HK-2 (cell line): ENCODE measurements at regions not wholly inside any gene's neighbourhood (a gene's known extent, or its start where the extent isn't known, plus 50 kb on each side); places are given as distances from the start of the nearest gene placed in this dataset.
"Not testable (repeated sequence)": the region's sequence is repeated elsewhere in the genome, so short reads cannot be mapped to it uniquely, and the experiment has no call there.

Experiments
- DNase-seq: peaks from one replicate; pipeline ENCODE4 v3.0.0-alpha.2; 2018; ENCODE audit not compliant: unreplicated experiment

GRCh38 chr2:226578879-226579278, 220.7 kb downstream of the IRS1 start:
- DNase-seq: peak; percentile 19

GRCh38 chr2:226578373-226578772, 221.2 kb downstream of the IRS1 start:
- DNase-seq: peak; percentile 46

GRCh38 chr2:226575928-226576327, 223.7 kb downstream of the IRS1 start:
- DNase-seq: no peak

GRCh38 chr2:226573158-226573557, 226.5 kb downstream of the IRS1 start:
- DNase-seq: no peak

- DNase-seq: no peak
These were observed 235.0 kb downstream of the IRS1 start for GRCh38 chr2:226564667-226565066.

- no peak for DNase-seq
These were observed 237.7 kb downstream of the IRS1 start for GRCh38 chr2:226561962-226562361.

GRCh38 chr2:226560325-226560724, 239.3 kb downstream of the IRS1 start:
- DNase-seq: no peak

GRCh38 chr2:226559536-226559935, 240.1 kb downstream of the IRS1 start:
- no peak for DNase-seq

GRCh38 chr2:226558418-226558817, 241.2 kb downstream of the IRS1 start:
- no peak for DNase-seq

- DNase-seq: no peak
These were observed 243.6 kb downstream of the IRS1 start for GRCh38 chr2:226556050-226556449.

- DNase-seq: no peak
These were observed 244.9 kb downstream of the IRS1 start for GRCh38 chr2:226554701-226555100.

- DNase-seq: no peak
These were observed 246.3 kb downstream of the IRS1 start for GRCh38 chr2:226553333-226553732.

- DNase-seq: no peak
These were observed 246.9 kb downstream of the IRS1 start for GRCh38 chr2:226552571-226553285.

- DNase-seq: no peak
These were observed 247.9 kb downstream of the IRS1 start for GRCh38 chr2:226551522-226552250.

GRCh38 chr2:226550801-226551200, 248.8 kb downstream of the IRS1 start:
- no peak for DNase-seq

- DNase-seq: no peak
These were observed 250.9 kb downstream of the IRS1 start for GRCh38 chr2:226548732-226549131.

- no peak for DNase-seq
These were observed 254.9 kb downstream of the IRS1 start for GRCh38 chr2:226544596-226545210.

GRCh38 chr2:226540204-226540994, 259.2 kb downstream of the IRS1 start:
- DNase-seq: no peak

GRCh38 chr2:226536410-226536809, 263.2 kb downstream of the IRS1 start:
- no peak for DNase-seq

- DNase-seq: not testable (repeated sequence)
These were observed 266.6 kb downstream of the IRS1 start for GRCh38 chr2:226532976-226533375.

GRCh38 chr2:226531061-226531810, 268.4 kb downstream of the IRS1 start:
- DNase-seq: no peak
